Activated CD4-positive, alpha-beta T cell treated with anti-CD3 and anti-CD28 coated beads for 1 hour (primary cell): ENCODE measurements at regions not wholly inside any gene's neighbourhood (a gene's known extent, or its start where the extent isn't known, plus 50 kb on each side); places are given as distances from the start of the nearest gene placed in this dataset.

ENCODE experiments used
- DNase-seq: peaks from one replicate; pipeline ENCODE4 v3.0.0-alpha.2; 2020

DNA sequence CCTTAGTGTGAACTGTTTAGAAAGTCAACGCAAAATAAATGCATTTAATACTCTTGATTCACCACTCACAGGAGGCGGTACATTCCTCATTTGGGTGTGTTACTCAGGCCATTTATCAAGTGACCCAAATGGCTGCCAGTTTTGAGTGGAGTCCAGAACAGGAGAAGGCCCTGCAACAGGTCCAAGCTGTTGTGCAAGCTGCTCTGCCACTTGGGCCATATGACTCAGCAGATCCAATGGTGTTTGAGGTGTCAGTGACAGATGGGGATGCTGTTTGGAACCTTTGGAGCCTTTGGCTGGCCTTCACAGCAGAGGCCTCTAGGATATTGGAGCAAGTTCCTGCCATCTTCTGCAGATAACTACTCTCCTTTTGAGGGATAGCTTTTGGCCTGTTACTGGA, 609.2 kb downstream of the KCNT2 start:
- DNase-seq, result no peak

DNA sequence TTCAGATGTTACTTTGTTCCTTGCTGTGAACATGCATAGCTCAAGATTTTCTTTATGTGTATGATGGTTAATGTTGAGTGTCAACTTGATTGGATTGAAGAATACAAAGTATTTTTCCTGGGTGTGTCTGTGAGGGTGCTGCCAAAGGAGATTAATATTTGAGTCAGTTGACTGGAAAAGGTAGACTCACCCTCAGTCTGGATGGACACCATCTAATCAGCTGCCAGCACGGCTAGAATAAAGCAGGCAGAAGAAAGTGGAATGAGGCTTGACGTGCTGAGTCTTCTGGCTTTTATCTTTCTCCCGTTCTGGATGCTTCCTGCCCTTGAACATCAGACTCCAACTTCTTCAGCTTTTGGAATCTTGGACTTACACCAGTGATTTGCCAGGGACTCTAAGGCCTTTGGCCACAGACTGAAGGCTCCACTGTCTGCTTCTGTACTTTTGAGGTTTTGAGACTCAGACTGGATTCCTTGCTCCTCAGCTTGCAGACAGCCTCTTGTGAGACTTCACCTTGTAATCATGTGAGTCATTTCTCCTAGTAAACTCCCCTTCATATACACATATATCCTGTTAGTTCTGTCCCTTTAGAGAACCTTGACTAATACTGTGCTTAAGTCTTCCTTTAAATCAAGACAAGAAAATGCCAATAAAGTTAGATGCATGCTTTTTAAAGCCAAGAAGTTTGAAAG, 626.6 kb downstream of the KCNT2 start:
- no peak for DNase-seq

DNA sequence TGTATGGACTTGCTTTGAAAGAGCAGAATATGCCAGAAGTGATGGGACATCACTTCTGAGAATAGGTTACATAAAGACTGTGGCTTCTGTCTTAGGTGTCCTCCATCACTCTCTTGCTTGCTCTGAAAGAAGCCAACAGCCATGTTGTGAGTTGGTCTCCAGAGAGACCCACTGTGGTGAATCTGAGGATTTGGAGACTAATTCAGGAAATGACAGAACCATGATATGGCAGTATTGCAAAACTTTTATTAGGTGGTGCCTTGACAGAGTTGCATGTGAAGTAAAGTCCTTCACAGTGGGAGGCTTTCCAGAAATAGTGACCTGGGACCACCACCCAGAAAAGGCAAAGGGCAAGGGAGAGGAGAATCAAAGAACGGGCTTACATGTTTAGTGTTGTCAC, 628.6 kb downstream of the KCNT2 start:
- no peak for DNase-seq

DNA sequence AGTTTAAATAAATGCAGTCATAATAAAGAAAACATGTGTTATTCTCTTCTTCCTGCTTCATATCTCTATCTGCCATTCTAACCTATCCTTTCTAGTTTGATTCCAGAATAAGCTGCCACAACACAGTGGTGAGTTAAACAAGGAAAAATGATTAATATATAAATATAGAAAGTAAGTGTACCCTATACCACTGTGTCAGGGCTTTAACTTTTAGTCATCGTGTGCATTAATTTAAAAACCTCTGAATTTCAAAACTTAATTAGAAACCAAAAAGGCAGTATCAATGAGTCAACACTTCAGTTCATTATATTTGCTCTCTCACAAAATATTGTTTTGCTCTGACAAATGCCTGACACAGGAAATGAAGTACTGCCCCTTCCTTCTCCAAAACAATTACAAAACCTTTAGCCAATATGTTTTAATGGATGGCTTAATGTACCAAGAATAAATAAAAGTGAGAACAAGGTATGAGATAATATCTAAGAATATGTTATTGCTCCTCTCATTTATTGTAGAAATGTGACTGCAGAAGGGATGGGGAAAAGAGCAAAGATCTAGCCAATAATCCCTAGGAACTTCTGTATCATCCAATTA, 634.8 kb downstream of the KCNT2 start:
- no peak for DNase-seq

DNA sequence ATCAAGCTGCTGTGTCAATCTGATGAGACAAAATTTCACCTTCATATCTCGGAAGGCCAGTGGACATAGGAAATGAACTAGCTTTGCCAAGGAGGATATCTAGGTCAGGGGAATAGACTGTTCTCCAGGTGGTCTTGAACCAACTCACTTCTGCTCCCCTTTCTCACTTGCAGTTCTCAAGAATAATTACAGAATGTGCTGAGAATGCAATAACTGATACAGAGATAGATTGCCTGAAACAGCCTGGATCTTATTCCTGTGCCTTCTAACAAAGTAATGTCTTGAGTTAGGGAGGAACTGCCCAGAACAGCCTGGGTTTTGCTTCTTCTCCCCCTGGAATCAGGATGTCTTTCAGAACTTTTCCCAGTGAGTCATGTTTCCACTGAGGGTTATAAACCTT, 636.7 kb downstream of the KCNT2 start:
- no peak for DNase-seq

DNA sequence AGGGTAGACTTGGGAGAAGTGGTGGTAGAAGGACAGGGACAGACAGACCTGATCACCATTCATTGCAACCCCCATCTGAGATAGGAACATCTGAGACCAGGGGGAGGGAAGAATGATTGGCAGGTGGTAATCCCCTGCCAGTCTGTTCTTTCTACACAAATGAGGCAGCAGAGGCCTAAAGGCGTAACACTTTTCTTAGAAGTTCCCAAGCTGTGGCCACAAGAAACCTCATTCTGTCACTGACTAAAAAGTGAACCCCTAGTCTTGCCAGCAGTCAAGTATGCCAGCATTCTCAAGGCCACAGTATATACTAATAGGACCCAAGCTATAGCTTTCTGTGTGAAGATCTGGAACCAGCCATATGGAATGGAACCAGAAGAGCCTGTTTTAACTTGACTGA, 638.0 kb downstream of the KCNT2 start:
- DNase-seq, result no peak

DNA sequence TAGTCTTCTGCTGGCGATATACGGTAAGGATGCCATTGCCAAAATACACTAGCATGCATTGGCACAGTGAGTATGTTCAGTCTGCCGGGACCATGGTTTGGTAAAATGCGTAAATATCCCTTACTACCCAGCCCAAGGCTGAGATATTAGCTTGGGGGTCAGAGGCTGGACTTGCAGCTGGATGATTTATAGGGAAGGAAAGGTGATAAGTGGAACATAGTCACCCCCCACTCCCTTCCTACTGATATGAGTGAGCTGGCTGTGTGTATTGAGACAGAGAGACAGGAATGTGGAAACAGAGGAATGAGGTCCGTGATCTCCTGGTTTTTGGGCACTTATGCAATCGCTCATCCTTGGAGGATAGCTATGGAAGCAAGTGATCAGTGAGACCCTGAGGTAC, 642.8 kb downstream of the KCNT2 start:
- DNase-seq, result no peak

DNA sequence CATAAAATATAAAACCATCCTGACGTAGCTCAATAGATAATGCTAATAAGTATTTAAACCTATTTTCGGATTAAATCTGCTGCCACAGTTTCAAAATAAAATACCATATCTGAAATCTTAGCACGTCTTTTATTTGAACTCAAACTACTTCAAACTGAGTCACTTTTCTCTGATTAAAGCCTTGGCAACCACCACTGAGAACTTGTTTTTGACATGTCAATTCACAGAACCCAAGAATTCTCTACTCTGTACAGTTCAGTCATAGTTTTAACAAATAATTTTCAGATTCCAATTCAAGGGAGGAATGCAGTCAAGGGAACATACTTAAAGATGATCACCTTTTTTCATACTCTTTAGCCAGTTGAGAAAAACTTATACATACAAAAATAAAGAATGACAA, 643.2 kb downstream of the KCNT2 start:
- no peak for DNase-seq

DNA sequence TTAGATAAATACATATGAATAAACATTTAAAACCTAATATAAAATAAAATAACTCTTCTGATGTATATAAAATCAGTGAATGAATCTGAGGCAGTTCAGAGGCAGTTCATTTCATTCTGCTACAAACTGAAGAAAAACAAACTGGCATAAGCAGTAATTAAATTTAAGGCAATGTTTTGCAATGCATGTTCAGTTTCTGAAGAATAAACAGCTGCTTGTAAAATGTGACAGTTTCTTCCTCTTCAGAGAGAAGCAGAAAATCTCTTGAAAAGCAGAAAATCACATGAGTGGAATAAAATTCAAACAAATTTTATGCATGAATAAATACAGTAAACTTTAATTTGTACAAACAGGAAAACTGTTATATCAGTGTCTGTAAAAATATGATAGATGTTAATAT, 643.7 kb downstream of the KCNT2 start:
- no peak for DNase-seq

DNA sequence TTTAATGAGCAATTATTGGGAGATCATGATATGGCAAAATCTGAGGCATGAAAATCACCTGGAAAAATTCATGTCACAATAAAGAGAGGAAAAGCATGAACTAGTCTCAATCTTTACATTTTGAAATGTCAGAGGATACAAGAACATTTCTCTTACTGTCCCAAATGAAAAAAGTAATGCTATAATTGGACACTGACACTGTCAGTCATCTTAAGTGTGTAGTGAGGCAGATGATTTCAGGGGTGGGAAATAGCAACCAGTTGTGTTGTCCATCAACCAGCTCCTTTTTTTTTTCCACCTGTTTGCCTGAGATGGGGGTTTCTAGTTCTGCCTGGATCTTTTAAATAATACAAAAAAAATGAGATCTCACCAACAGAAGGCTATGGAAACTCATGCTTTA, 646.2 kb downstream of the KCNT2 start:
- DNase-seq, result no peak

DNA sequence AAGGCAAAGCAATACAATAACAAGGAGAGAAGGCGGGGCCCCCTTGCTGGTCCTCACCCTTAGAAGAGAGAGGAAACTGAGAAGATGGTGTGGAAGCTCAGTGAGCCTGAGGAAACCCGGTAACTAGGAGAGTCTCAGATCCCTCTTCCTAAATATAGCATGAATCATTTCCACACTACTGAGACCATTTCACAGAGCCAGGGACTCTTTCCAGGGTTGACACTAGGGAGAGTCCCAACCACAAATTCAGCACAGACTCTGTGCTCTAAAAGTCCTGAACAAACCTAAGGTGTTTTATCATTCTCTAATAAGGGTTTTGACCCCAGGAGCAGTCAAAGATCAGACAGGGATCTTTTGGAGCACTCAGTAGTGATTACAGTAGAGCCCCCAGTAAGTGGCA, 647.7 kb downstream of the KCNT2 start:
- DNase-seq, result no peak

DNA sequence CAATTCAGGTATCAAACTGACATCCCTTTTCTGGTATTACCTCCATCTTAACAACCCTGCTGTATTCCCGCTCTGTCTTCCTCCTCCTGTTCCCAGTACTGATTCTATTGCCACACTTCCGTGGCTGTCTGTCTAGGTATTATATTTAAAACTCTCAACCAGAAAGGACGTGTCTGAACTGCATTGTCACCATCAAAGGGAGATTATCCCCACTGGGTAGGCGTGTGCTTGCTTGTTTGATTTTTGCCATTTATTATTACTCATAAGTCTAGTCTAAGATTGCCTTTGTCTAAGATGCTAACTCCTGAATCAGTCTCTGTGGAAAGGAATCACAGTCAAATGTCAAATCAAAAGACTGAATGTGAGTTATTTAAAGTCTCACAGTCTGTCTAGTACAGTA, 650.1 kb downstream of the KCNT2 start:
- no peak for DNase-seq

DNA sequence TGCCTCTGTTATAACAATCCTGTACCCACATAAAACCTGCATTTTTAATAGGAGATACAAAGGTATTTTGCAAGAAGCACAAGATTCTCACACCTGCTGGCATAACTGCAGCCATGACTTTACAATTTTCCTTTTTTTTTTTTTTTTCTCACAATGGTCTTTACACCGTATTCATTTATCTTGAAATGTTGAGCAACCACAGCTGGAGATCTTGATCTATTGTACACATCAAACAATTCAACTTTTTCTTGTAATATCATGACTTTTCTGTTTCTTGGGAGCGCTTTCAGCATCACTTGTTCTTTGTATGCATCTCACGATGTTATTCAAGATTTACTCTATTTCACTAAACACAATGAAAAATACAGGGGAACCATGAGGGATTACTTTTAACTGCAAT, 651.4 kb downstream of the KCNT2 start:
- no peak for DNase-seq

DNA sequence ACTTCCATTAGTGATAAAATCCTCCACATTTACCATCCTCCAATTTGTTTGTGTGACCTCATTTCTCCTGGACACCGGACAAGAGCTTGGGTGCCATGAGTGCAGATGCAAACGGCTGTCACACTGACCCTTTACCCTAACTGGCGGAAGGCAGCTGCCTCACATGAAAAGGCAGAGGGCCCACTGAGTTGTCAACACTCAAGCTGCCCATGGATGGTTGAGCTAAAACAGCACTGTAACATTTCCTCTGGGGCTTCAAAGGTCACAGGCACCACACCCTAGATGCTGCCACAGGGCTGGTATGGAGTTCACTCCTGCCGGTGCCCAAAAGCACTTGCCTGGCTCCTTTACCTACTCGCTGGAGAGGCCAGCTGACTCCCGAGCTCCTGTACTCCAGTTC, 653.4 kb downstream of the KCNT2 start:
- DNase-seq, result no peak

DNA sequence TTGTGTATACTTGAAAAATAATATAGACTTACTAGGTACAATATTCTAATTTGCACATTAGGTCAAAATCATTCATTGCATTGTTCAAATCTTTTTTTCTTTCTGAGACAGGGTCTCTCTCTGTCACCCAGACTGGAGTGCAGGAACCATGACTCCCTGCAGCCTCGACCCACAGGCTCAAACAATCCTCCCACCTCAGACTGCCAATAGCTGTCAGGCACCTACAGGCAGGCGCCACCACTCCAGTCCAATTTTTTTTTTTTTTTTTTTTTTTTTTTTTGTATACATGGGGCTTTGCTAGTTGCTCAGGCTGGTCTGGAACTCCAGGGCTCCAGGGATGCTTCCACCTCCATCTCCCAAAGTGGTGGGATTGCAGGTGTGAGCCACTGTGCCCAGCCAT, 656.9 kb downstream of the KCNT2 start:
- no peak for DNase-seq

DNA sequence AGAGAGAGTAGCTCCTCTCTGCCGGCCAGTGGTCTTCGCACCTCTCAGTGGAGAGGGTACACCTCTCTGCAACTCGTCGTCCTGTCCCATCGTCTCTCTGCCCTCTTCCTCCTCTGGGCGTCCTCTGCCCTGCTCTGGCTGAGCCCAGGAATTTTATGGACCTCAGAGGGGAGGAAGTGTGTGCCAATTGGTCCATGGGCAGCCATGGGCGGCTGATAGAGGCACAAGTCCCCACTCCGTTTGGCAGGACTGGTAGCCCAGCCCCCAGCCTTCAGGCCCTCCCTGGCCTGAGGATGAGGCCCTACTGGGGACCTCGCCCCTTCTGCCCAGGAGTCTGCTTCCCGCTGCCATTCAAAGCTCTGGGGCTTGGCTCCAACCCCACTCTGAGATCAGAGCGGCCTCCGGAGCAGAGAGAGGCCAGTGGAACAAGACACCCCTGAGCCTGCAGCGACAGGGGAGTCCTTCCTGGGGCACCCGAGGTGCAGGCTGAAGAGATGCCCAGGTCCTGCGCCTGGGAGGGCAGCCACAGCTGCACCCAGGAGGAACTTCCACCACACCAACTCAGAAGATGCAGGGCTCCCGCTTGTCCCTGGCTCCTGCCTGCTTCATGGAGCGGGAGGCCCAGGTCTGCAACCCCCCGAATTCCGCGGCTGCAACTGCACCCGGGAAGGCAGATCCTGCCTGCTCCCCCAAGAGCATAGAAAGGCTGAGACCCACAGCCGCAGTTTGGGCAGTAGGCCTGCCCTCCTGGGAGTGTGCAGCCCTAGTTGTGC, 659.9 kb downstream of the KCNT2 start:
- DNase-seq, result no peak

DNA sequence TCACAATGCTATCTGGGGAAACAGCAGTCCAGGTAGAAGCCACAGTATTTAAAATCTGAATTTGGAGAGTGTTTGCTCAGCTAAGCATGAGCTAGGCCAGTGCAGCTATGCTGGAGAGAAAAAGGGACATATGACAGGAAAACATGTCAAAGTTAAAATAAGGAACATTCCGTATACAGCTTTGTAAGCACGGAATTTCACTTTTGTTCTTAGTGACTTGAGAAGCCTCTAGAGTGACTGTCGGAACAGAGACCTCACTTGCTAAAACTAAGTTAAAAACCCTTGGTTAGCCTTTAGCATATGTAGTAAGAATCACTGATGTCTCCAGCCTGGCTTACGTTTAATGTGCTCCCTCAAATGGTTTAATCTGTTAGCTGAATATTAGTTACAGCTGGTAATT, 661.7 kb downstream of the KCNT2 start:
- no peak for DNase-seq

DNA sequence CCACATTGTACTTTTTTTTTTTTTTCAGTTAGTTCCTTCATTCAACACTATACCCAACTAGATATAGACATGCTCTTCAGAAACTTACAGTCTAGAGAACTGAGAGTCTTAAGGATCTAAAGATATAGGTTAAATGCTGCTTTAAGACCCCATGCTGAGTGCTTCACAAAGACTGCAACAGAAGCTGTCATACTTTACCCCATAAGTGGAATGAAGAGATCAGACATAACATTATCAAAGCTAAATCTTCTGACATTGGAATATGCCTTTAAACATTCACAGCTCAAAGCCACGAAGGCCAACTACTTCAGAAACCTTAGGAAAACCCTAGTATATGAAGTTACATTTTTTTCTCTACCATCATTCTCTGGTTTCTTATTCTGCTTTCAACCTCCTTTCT, 666.4 kb downstream of the KCNT2 start:
- no peak for DNase-seq

DNA sequence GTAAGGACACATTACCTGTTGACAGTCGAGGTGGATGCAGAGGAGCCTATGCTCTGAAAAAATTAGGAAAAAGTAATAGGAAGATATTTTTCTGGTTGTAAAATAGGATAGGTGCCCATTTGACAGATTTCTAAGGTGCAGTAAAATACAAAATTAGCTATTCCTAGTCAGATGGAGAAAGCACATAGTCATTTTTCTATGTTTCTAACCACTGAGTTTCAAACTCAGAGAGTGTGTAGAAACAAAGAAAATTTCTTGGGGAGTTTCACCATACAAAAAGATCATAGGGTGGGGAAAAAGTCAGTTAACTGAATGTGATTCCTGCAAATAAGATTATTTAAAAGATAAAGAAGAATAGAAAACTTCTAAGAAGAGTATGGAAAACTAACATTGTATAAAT, 666.9 kb downstream of the KCNT2 start:
- no peak for DNase-seq

DNA sequence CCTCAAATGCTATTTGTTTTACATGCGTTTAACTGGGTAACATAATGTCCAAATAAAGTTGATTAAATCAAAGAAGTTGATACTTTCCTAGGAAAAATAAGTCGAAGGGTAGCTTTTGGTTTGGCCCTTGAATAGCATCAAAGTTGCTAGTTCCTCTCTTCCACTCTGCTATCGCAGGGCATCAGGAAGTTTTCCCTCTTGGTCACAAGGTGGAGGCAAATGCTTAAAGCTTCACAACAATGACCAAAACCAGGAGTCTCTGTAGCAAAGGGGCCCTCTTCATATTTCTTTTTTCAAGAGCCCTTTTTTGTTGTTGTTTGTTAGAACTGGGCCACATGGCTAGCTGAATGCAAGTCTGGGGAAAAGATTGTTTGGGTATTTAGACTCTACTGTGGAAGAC, 668.4 kb downstream of the KCNT2 start:
- DNase-seq, result no peak

DNA sequence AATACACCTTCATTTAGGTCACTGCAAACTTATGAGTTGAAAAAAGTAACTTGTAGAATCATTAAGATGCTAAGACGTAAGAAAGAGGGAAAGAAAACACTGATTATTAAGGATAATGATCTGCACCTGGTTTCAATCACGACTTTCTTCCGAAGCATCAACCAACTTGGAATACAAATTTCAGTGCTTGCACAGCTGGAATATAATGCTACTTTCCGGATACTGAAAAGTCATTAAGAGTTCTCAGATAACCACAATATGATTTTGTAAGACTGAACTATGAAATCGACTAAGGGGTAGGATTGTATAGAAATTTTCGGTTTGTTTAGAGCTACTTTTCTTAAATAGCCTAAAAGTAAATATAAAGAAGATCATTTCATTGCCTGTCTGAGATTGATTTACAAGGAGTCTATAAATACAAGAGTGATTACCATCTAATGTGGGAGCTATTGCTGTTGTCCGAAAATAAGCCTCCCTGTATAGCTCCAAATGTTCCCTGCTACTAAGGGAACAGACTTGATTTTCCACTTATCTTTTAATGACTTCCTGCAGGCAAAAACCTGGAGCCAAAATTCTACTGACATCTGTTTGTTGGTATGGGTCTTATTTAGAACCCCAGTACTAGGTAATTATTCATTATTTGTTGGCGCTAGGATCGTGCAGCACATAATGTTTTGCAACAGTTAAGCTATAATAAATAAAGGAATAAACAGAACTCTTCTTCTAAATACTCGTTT, 673.3 kb downstream of the KCNT2 start:
- no peak for DNase-seq

DNA sequence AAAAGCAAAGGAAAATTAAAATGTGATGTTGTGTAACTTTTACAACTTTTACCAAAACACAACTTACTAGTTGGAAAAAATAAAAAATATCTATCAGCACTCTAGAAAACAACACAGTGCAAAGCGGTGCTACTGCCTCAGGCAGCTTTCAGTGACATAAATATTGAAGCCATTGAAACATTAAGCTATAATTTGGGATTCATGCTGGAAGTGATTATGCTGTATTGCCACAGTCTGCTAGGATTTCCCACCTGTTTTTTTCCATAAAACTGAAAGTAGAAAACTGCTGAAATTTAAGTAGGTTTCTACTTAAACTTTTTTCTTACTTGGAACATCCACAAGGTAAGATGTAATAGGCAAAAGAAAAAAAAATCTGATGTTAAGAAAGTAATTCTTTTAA, 674.4 kb downstream of the KCNT2 start:
- no peak for DNase-seq

DNA sequence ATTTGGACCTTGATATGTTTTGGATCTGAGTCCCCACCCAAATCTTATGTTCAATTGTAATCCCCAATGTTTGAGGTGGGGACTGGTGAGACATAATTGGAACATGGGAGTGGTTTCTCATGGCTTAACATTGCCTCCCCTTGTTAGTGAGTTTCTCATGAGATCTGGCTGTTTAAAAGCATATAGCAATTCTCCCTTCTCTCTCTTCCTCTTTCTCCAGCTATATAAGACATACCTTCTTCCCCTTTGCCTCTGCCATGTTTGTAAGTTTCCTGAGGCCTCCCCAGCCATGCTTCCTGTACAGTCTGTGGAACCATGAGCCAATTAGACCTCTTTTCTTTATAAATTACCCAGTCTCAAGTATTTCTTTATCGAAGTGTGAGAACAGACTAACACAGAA, 692.4 kb downstream of the KCNT2 start:
- no peak for DNase-seq

DNA sequence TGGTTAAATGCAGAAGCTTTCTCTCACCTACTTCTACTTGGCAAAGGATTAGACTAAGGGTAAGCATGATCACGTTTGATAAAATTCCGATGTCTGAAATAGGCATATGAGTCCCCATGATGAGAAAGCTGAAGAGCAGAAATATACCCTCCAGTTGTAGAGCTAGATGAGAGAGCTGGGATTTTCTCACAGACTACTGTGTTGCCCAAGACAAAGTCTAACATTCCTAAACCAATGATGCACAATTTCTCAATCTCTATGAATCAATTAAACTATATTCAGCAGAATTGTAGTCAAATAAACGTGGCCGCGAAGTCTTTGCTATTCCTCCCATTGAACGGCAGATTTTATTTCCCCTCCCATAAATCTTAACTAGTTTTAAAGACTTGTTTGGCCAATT, 699.2 kb downstream of the KCNT2 start:
- no peak for DNase-seq
